ENCODE measurements at regions not wholly inside any gene's neighbourhood (a gene's known extent, or its start where the extent isn't known, plus 50 kb on each side); places are given as distances from the start of the nearest gene placed in this dataset.

DNA sequence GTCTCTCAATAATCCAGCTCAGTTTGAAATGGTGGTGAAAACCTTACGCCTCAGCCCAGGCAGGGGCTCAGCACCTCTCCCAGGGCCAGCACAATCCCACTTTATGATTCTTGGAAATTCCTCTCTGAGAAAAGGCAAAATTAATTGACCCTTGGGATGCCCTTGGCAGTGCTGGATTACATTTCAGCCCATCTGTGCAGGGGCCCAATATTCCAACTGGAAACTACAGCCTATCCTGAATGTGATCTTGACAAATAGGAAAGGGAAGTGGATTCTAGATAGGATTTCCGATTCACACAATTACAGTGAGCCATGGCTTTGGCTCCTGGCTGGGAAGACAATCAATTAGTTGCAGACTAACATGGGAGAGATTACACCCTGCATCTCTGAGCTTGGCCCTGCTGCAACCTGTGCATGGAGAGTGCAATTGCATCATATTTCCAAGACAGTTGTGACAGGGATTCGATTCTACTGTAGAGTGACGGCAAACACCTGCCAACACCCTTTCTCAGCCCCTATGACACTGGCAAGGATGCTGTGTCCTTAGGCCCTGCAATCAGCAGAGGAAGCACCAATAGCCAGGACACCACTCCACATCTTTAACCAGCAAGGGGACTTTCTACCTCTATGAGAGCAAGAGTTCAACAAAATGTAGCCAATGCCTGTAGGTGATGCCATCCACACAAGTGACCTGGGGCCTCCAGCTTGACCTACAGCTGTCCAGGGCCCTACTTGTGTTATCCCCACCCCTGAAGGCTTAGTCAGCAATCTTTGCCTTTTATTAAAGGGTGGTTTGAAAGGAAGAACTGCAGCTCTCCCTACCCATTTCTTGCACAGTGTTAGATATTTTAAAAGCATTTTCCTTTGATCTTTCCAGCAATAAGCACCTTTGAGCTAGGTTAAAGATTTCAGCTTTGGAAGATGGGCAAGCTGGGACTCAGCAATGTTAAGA is 187.2 kb upstream of the HS6ST1 start:
- no peak overlapping the region for H3K4me3 ChIP-seq
- DNase-seq (ENCODE audit: low spot score) = no peak
- TF ChIP-seq, protein P1, sequence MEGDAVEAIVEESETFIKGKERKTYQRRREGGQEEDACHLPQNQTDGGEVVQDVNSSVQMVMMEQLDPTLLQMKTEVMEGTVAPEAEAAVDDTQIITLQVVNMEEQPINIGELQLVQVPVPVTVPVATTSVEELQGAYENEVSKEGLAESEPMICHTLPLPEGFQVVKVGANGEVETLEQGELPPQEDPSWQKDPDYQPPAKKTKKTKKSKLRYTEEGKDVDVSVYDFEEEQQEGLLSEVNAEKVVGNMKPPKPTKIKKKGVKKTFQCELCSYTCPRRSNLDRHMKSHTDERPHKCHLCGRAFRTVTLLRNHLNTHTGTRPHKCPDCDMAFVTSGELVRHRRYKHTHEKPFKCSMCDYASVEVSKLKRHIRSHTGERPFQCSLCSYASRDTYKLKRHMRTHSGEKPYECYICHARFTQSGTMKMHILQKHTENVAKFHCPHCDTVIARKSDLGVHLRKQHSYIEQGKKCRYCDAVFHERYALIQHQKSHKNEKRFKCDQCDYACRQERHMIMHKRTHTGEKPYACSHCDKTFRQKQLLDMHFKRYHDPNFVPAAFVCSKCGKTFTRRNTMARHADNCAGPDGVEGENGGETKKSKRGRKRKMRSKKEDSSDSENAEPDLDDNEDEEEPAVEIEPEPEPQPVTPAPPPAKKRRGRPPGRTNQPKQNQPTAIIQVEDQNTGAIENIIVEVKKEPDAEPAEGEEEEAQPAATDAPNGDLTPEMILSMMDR (IDR thresholded peaks at IDR 0.05) = no peak
- H3K27ac ChIP-seq = no peak overlapping the region

DNA sequence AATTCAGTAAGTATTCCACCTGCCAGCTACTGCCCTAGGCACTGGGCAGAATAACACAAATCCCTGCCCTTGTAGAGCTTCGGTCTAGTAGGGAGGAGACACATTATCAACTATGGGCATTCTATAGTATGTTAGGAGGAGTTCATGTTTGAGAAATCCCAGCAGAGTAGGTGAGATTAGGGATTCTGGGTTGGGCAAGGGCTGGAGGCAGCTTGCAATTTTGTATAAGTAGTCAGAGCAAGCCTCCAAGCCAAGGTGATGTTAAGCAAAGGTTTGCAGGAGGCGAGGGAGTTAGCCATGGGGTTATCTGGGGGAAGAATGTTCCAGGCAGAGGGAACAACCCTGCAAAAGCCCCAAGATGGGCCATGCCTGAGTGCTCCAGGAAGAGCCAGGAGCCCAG is 187.9 kb upstream of the HS6ST1 start:
- DNase-seq (ENCODE audit: low spot score) = no peak
- TF ChIP-seq, protein P1 (IDR thresholded peaks at IDR 0.05) = no peak
- no peak overlapping the region for H3K4me3 ChIP-seq
- H3K27ac ChIP-seq = no peak overlapping the region

- no peak for DNase-seq (ENCODE audit: low spot score)
- Histone ChIP-seq H3K27ac (no peak overlapping the region), H3K4me3 (no peak overlapping the region)
- TF ChIP-seq, protein P1 (IDR thresholded peaks at IDR 0.05) = no peak
Observed at GRCh38 chr2:128510701-128511397, 192.2 kb upstream of the HS6ST1 start.

- DNase-seq (ENCODE audit: low spot score) = no peak
- Histone ChIP-seq H3K27ac (no peak overlapping the region), H3K4me3 (no peak overlapping the region)
- TF ChIP-seq, protein P1 (IDR thresholded peaks at IDR 0.05) = no peak
Observed at GRCh38 chr2:128511731-128512378, 193.2 kb upstream of the HS6ST1 start.

DNA sequence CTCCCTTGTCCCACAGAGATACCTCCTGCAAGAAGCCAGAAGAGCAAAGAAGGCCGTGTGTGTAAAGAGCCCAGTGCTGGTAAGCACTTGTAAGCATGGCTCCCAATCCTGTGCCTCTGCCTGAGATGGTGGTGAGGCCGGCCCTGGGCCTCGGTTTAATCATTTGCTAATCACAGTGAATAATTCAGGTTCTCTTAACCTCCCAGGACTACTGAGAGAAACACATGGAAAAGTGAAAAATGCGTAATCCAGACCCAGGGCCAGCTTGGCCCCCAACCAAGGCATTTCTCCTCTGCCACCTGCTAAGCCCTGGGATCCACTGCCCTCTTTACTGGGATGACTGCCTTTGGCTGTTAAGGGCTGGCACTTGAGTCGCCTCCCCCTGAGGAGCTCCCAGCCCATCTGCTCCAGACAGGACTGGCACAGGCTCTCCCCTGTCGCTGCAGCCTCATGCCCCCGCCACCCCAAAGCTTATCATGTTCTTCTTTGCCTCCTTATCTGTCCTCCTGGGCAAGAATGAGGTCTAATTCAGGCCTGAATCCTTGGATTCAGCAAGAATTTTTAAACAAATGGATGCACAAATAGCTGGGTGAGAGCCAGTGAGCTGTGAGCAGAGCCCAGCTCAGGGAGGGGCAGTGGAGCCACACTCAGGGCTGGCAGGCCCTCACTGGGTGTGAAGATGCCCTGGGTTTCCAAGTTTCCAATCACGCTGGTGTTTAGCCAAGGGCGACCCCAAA is 193.9 kb upstream of the HS6ST1 start:
- Histone ChIP-seq H3K27ac (no peak overlapping the region), H3K4me3 (no peak overlapping the region)
- TF ChIP-seq, protein P1 (IDR thresholded peaks at IDR 0.05) = no peak
- DNase-seq (ENCODE audit: low spot score) = no peak

DNA sequence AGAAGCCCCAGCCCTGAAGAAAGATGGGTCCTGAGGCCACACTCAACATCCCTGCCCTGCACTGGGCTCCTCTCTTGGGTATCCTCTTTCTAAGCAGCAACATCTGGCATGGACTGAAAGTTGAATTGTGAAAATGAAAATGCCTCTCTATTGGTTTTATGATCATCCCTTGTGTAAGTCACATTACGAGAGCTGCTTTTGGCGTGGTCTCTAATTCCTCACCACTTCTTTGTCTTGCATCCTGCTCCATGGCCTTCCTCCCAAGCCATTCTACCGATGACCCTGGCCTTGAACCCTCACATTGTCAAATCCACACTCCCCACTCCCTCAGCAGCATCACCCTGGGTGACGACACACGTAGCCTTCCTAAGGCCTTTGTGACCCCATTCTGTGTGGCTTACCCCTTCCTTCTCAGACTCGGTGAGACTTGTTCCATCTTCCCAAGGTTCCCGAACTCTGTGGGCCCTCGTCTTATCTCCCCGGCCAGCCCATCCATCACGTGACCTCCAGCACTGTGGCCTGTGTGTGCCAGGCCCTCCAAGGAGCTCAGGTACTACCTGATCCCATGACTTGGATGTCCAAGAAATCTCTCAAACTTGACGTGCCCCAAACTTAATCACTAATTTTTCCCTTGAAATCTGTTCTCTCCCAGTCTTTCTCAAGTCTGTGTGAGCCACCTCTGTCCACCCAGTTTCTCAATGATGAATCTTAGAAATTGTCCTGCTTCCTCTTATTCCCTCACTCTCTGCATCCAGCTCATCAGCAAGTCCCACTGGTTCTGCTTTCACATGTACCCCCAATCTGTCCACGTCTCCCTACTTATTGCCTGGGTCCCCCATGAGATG is 194.7 kb upstream of the HS6ST1 start:
- H3K4me3 ChIP-seq = no peak overlapping the region
- TF ChIP-seq, protein P1 (IDR thresholded peaks at IDR 0.05) = no peak
- no peak overlapping the region for H3K27ac ChIP-seq
- no peak for DNase-seq (ENCODE audit: low spot score)

Data from coronary artery (tissue), 2 donors.